ENCODE measurements at regions not wholly inside any gene's neighbourhood (a gene's known extent, or its start where the extent isn't known, plus 50 kb on each side); places are given as distances from the start of the nearest gene placed in this dataset.

DNA sequence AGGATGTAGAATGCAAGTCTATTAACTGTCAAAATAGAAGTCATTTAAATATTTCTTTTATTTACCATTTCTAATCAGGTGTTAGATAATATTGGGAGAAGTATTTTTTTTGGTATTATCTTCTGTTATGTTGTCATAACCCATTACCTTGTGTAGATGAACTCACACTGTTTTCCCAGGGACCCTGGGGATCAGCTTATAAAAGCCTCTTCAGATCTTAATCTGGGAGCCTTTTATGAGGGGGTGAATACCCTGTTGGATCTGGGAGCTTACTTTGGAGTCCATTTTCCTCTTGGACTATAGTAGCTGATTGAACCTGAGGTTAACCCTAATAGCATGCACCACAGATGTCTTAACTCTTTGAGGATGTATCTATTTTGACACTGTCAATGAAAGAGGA is 176.3 kb upstream of the ATP2B1 start:
- TF ChIP-seq POLR2AphosphoS5 (IDR thresholded peaks at IDR 0.05; ENCODE audit: low read depth, low read length) (no peak), POLR2A (IDR thresholded peaks at IDR 0.05; ENCODE audit: low read depth, low read length) (no peak)
